ENCODE measurements at regions not wholly inside any gene's neighbourhood (a gene's known extent, or its start where the extent isn't known, plus 50 kb on each side); places are given as distances from the start of the nearest gene placed in this dataset.
A peak's percentile ranks its signal among the peaks of the same experiment; 100 is the strongest.

- no peak overlapping the region for H3K4me3 ChIP-seq (replicated peaks in 1 of 2; ENCODE audit: low read depth in 2 of 2, low read length in 2 of 2)
- DNase-seq (ENCODE audit: low read depth in 2 of 2): no peak
- TF ChIP-seq, protein P1, sequence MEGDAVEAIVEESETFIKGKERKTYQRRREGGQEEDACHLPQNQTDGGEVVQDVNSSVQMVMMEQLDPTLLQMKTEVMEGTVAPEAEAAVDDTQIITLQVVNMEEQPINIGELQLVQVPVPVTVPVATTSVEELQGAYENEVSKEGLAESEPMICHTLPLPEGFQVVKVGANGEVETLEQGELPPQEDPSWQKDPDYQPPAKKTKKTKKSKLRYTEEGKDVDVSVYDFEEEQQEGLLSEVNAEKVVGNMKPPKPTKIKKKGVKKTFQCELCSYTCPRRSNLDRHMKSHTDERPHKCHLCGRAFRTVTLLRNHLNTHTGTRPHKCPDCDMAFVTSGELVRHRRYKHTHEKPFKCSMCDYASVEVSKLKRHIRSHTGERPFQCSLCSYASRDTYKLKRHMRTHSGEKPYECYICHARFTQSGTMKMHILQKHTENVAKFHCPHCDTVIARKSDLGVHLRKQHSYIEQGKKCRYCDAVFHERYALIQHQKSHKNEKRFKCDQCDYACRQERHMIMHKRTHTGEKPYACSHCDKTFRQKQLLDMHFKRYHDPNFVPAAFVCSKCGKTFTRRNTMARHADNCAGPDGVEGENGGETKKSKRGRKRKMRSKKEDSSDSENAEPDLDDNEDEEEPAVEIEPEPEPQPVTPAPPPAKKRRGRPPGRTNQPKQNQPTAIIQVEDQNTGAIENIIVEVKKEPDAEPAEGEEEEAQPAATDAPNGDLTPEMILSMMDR (IDR thresholded peaks at IDR 0.05; ENCODE audit: low read depth, low read length): no peak
These were observed 50.8 kb upstream of the SLC6A6 start for GRCh38 chr3:14351617-14352001.

DNA sequence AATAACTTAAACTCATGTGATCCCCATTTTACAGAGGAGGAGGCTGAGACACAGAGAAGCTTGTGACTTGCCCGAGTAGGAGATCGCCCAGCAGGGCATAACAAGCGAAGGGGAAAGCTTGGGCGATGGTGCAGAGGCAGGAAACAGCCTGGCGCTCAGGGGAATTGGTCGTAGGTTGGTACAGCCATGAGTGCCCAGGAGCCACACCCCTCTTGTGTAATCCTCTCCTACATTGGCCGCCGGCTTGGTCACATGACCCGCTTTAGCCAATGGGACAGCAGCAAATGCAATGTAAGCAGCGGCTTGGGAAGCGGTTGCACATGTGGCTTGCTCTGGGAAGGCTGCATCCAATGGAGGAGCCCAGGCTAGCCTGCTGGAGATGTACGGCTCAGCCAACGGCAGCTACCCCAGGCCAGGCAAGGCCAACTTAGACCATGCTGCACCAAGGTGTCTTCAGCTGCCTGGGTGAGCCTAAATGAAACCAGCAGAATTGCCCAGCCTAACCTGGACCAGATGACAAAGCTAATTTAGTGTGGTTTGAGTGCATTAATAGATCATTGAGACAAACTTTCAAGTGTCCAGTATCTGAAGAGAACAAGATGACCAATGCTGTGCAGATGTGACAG lies 50.3 kb upstream of the SLC6A6 start:
- peak; percentile 20 to 34 for DNase-seq (ENCODE audit: low read depth in 2 of 2)
- TF ChIP-seq, protein P1 (IDR thresholded peaks at IDR 0.05; ENCODE audit: low read depth, low read length): no peak
- H3K4me3 ChIP-seq (replicated peaks in 1 of 2; ENCODE audit: low read depth in 2 of 2, low read length in 2 of 2): no peak overlapping the region

Data from cardiac fibroblast (primary cell).